Panc1 (cell line): ENCODE measurements at regions not wholly inside any gene's neighbourhood (a gene's known extent, or its start where the extent isn't known, plus 50 kb on each side); places are given as distances from the start of the nearest gene placed in this dataset.

Experiments
- ATAC-seq: fragments of 200-7000 bp; cut with Tn5 transposase; 2 replicates; pipeline ENCODE4 v1.9.1; 2020; ENCODE audit warnings: mild to moderate bottlenecking, moderate library complexity
- BruUV-seq: library from RNA; stranded (reverse); fragments of 400-500 nt; replicated peaks from 2 replicates; lab custom pipeline; 2021; lab: Mats Ljungman, UMichigan
- CTCF ChIA-PET: fragments of 300-600 bp; sonication (Branson Sonifier 250); formaldehyde crosslinking; loops from one replicate; lab custom pipeline; 2022; ENCODE audit warnings: antibody characterized with exemption; lab: Charles Lee
- POLR2A ChIA-PET: fragments of 300-600 bp; sonication (Branson Sonifier 250); formaldehyde crosslinking; loops from one replicate; lab custom pipeline; 2022; ENCODE audit warnings: antibody characterized with exemption; lab: Charles Lee
- DNase-seq: peaks from one replicate; pipeline ENCODE4 v3.0.0-alpha.2; 2010; ENCODE audit warnings: low read depth, low spot score
- H3K27ac ChIP-seq: 2 replicates; pipeline ENCODE4 v1.5.1; 2011; ENCODE audit warnings: mild to moderate bottlenecking, low read length, inconsistent platforms
- H3K27me3 ChIP-seq: fragments of 200-500 bp; sonication (Bioruptor generic); 2 replicates; pipeline ENCODE4 v1.6.0; 2014; ENCODE audit warnings: low read length, inconsistent platforms; ENCODE audit not compliant: control insufficient read depth, insufficient read depth
- H3K36me3 ChIP-seq: fragments of 200-500 bp; sonication (Bioruptor generic); 2 replicates; pipeline ENCODE4 v1.5.1; 2014; ENCODE audit warnings: inconsistent platforms, mild to moderate bottlenecking, low read length, moderate library complexity; ENCODE audit not compliant: control insufficient read depth, insufficient read depth
- H3K4me1 ChIP-seq: 2 replicates; pipeline ENCODE4 v1.5.1; 2011; ENCODE audit warnings: inconsistent platforms, mild to moderate bottlenecking, low read length, moderate library complexity; ENCODE audit not compliant: control insufficient read depth, insufficient read depth
- H3K4me3 ChIP-seq, 2 experiments: 2 replicates each; pipeline ENCODE4 v1.5.1; 2011 to 2012; ENCODE audit warnings: low read depth in 2 of 2, low read length in 2 of 2, mild to moderate bottlenecking in 2 of 2, inconsistent platforms in 1 of 2, moderate library complexity in 1 of 2
- H3K9me3 ChIP-seq: fragments of 200-500 bp; sonication (Bioruptor generic); 2 replicates; pipeline ENCODE4 v1.5.1; 2014; ENCODE audit warnings: low read depth, mild to moderate bottlenecking, inconsistent platforms, low read length, moderate library complexity; ENCODE audit not compliant: control insufficient read depth, insufficient read depth
- POLR2AphosphoS5 ChIP-seq: IDR thresholded peaks from 2 replicates; pipeline ENCODE4 v1.6.1; 2012; ENCODE audit warnings: mild to moderate bottlenecking, low read depth, low read length, moderate library complexity
- SIN3A ChIP-seq: IDR thresholded peaks from 2 replicates; pipeline ENCODE4 v1.6.1; 2012; ENCODE audit warnings: low read depth, mild to moderate bottlenecking, low read length, moderate library complexity, borderline replicate concordance; ENCODE audit not compliant: insufficient read depth
- TCF7L2 ChIP-seq: IDR thresholded peaks from 2 replicates; pipeline ENCODE4 v1.6.1; 2011; ENCODE audit warnings: mild to moderate bottlenecking, low read depth, low read length, inconsistent platforms
- in situ Hi-C: cut with HindIII; loops from 2 replicates; pipeline ENCODE4 v1.10.0; 2016; ENCODE audit warnings: low sequenced_read_pairs, low pct_unique_long_range_greater_than_20kb
- intact Hi-C: fragments of 100-400 bp; cut with micrococcal nuclease; formaldehyde crosslinking; loops from one replicate; pipeline ENCODE4 v1.10.0; 2022; ENCODE audit not compliant: unreplicated experiment
- TF ChIP-seq, protein P1 (sequence below), 2 experiments: IDR thresholded peaks; 2 replicates each; pipeline ENCODE4 v1.6.1; 2011 to 2012; ENCODE audit warnings: low read depth in 2 of 2, control low read depth in 1 of 2, low read length in 1 of 2, mild to moderate bottlenecking in 1 of 2, moderate library complexity in 1 of 2; ENCODE audit not compliant: insufficient read depth in 1 of 2
- TF ChIP-seq, protein P2 (sequence below): fragments of 450-650 bp; IDR thresholded peaks from 2 replicates; pipeline ENCODE4 v1.5.1; 2017; ENCODE audit warnings: mild to moderate bottlenecking

DNA sequence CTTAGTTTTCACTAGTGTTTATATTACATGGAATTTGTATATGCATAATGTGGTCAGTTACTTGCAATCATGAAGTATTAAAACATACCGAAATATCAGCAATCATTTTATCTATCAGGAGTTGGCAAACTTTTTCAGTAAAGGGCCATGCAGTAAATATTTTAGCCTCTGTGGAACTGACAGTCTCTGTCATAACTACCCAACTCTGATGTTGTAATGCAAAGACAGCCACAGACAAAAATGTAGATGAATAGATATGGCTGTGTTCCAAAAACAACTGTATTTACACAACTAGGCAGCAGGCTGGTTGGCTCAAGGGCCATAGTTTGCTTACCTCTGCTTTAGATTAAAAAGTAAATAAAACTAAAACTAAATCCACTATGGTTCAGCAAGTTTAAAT lies 200.2 kb downstream of the HS3ST1 start:
- in situ Hi-C loops (no loop called here), intact Hi-C loops (no loop called here)
- POLR2A ChIA-PET = no interaction called here
- no peaks in the 10 kb centered on the region for H3K27me3 ChIP-seq
- no peaks in the 10 kb centered on the region for H3K36me3 ChIP-seq
- H3K4me3 ChIP-seq = no peak overlapping the region
- no peaks in the 10 kb centered on the region for H3K9me3 ChIP-seq
- TF ChIP-seq TCF7L2 (no peak), SIN3A (no peak), POLR2AphosphoS5 (no peak)
- TF ChIP-seq, protein P1, sequence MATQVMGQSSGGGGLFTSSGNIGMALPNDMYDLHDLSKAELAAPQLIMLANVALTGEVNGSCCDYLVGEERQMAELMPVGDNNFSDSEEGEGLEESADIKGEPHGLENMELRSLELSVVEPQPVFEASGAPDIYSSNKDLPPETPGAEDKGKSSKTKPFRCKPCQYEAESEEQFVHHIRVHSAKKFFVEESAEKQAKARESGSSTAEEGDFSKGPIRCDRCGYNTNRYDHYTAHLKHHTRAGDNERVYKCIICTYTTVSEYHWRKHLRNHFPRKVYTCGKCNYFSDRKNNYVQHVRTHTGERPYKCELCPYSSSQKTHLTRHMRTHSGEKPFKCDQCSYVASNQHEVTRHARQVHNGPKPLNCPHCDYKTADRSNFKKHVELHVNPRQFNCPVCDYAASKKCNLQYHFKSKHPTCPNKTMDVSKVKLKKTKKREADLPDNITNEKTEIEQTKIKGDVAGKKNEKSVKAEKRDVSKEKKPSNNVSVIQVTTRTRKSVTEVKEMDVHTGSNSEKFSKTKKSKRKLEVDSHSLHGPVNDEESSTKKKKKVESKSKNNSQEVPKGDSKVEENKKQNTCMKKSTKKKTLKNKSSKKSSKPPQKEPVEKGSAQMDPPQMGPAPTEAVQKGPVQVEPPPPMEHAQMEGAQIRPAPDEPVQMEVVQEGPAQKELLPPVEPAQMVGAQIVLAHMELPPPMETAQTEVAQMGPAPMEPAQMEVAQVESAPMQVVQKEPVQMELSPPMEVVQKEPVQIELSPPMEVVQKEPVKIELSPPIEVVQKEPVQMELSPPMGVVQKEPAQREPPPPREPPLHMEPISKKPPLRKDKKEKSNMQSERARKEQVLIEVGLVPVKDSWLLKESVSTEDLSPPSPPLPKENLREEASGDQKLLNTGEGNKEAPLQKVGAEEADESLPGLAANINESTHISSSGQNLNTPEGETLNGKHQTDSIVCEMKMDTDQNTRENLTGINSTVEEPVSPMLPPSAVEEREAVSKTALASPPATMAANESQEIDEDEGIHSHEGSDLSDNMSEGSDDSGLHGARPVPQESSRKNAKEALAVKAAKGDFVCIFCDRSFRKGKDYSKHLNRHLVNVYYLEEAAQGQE (IDR thresholded peaks at IDR 0.05; ENCODE audit: insufficient read depth in 1 of 2, low read depth in 2 of 2, low read length in 1 of 2) = no peak
- TF ChIP-seq, protein P2, sequence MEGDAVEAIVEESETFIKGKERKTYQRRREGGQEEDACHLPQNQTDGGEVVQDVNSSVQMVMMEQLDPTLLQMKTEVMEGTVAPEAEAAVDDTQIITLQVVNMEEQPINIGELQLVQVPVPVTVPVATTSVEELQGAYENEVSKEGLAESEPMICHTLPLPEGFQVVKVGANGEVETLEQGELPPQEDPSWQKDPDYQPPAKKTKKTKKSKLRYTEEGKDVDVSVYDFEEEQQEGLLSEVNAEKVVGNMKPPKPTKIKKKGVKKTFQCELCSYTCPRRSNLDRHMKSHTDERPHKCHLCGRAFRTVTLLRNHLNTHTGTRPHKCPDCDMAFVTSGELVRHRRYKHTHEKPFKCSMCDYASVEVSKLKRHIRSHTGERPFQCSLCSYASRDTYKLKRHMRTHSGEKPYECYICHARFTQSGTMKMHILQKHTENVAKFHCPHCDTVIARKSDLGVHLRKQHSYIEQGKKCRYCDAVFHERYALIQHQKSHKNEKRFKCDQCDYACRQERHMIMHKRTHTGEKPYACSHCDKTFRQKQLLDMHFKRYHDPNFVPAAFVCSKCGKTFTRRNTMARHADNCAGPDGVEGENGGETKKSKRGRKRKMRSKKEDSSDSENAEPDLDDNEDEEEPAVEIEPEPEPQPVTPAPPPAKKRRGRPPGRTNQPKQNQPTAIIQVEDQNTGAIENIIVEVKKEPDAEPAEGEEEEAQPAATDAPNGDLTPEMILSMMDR = no peak
- no peak overlapping the region for H3K27ac ChIP-seq
- no TSS peak for BruUV-seq
- DNase-seq (no peak), ATAC-seq (no peak)
- no peaks in the 10 kb centered on the region for H3K4me1 ChIP-seq
- CTCF ChIA-PET = no interaction called here

DNA sequence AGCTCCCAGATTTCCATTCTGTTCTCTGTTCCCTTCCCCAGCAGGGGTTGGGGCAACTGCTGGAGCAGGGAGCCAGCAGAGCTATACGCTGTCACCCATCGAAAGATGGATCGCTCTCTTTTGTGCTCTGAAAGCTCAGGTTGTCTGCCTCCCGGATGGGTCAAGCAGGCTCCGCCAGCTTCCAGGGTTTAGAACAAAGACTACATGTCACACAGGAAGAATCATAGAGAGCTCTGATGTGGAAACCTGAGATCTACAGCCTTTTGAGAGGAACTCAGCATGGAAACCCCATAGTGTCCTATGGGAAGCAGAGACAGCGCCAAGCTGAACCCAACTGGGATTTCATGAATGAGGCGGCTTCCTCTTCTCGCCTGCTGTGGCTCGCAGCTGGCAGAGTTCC lies 205.4 kb downstream of the HS3ST1 start:
- ATAC-seq = no peak
- Histone ChIP-seq H3K4me3 (no peak overlapping the region), H3K27ac (no peak overlapping the region), H3K4me1 (no peaks in the 10 kb centered on the region), H3K27me3 (no peaks in the 10 kb centered on the region), H3K9me3 (no peaks in the 10 kb centered on the region), H3K36me3 (no peaks in the 10 kb centered on the region)
- TF ChIP-seq TCF7L2 (no peak), POLR2AphosphoS5 (no peak)
- TF ChIP-seq, protein P1 (IDR thresholded peaks at IDR 0.05; ENCODE audit: insufficient read depth in 1 of 2, low read depth in 2 of 2, low read length in 1 of 2) = no peak
- TF ChIP-seq, protein P2 = no peak
- ChIA-PET CTCF (no interaction called here), POLR2A (interaction anchor here (0.7 kb wide), 1 partner anchor 11 kb away, joined by 3 read pairs; no protein-coding TSS in a partner anchor)
- no TSS peak for BruUV-seq
- in situ Hi-C loops = no loop called here
- intact Hi-C loops = no loop called here
- no peak for DNase-seq
